ENCODE measurements at regions not wholly inside any gene's neighbourhood (a gene's known extent, or its start where the extent isn't known, plus 50 kb on each side); places are given as distances from the start of the nearest gene placed in this dataset.

GRCh38 chr15:81524496-81524895, 150.5 kb upstream of the TMC3 start:
- DNase-seq (ENCODE audit: low spot score) = no peak

GRCh38 chr15:81523867-81524266, 149.9 kb upstream of the TMC3 start:
- DNase-seq (ENCODE audit: low spot score) = no peak

- DNase-seq (ENCODE audit: low spot score) = no peak
These were observed 146.5 kb upstream of the TMC3 start for GRCh38 chr15:81520480-81520879.

- DNase-seq (ENCODE audit: low spot score) = no peak
These were observed 142.4 kb upstream of the TMC3 start for GRCh38 chr15:81516461-81516860.

GRCh38 chr15:81516012-81516411, 142.0 kb upstream of the TMC3 start:
- peak; percentile 11 for DNase-seq (ENCODE audit: low spot score)

DNA sequence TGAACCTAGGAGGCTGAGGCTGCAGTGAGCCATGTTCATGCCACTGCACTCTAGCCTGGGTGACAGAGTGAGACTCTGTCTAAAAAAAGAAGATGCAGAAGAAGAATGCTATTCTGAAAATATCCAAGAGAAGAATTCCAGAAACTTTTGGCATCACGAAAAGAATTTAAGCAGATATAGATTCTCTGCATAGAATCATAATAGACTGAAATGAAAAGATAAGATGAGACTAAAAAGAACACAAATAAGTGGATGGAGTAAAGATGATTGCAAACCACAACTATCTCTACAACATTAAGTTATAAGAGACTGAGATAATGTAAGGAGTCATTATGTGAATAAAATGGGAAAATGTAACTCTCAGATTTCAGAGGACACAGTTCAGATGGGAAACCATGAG, 140.7 kb upstream of the TMC3 start:
- no peak for DNase-seq (ENCODE audit: low spot score)

GRCh38 chr15:81511138-81511537, 137.1 kb upstream of the TMC3 start:
- no peak for DNase-seq (ENCODE audit: low spot score)

GRCh38 chr15:81507831-81508230, 133.8 kb upstream of the TMC3 start:
- DNase-seq (ENCODE audit: low spot score) = no peak

DNA sequence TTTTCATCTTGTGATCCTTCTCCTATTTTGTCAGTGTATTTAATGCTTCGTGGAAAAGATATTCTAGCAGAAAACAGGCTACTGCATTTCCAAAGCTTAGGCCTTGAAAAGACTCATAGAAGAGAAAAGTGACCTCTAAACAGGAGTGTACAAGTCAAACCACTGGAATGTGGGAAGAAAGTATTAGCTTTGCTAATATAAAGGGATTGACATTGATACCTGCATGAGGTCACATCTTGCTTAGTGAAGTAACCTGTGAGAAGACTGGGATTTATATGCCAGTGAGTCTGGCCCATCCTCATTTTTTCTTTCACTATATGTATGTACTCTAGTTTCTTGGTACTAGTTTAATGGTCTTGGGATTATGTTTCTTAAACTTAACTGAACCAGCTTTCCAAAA, 132.9 kb upstream of the TMC3 start:
- no peak for DNase-seq (ENCODE audit: low spot score)

DNA sequence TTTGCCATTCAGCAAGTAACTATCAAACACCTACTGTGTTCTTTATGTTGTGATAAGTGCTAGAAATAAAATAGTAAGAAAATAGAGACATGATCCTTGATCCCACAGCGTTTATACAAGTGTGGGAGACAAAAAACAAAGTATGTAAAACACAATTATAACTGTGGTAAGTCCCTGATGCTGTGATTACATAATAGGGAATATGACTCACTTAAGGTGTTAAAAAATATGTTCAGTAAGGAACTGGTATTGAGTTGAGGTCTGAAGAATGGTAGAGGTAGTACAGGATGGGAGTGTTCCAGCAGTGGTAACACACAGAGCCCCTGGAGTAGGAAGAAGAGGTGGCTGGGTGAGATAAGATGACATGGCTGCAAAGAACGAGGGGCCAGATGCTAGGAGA, 132.1 kb upstream of the TMC3 start:
- no peak for DNase-seq (ENCODE audit: low spot score)

DNA sequence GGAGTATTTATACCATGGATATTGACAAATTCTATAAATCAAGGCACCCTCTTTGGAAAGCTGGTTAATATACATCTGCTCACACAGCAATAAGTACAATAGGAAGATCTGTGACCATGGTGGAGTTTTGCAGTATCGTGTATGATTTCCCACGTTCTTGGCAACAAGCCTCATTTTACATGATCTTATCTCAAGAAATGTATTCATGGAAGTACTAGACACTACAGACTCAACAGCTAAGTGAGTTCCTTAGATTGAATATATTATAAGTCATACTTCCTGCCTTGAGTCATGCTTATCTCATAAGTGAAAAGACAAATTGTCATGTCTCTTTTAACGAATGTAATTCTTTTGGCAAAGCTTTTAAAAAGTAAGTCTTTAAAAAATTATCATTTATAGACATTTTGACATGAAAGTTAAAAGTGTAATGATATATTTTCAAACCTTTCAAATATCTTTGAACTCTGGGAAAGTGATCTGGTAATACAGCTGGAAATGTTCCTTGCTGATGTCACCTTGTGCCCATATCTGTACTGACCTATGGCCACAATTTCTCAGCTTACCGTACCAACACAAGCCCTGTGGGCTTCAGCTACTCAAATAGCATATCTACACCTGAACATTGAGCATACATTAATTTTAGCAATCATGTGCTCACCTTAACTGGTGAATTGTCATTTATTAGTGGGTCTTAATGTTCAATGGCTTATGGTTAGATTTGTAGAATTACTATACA, 130.3 kb upstream of the TMC3 start:
- no peak for DNase-seq (ENCODE audit: low spot score)

- no peak for DNase-seq (ENCODE audit: low spot score)
These were observed 128.4 kb upstream of the TMC3 start for GRCh38 chr15:81502439-81502838.

DNA sequence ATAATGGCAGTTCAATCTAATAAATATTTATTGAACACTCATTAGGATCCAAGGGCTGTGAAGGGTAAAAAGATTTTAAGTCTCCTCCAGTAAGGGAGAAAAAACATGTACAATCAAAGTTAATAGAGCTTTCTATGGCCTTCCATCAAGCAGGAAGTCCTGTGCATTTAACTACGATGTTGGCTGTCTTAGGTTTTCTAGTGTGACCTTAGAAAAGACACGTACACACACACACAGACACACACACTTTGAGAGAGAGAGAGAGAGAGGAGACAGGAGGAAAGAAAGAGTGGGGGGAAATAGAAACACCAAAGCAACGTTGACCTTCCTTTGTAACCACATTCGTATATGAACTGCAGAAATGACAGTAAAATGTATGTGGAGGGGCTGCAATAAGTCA, 126.1 kb upstream of the TMC3 start:
- no peak for DNase-seq (ENCODE audit: low spot score)

DNA sequence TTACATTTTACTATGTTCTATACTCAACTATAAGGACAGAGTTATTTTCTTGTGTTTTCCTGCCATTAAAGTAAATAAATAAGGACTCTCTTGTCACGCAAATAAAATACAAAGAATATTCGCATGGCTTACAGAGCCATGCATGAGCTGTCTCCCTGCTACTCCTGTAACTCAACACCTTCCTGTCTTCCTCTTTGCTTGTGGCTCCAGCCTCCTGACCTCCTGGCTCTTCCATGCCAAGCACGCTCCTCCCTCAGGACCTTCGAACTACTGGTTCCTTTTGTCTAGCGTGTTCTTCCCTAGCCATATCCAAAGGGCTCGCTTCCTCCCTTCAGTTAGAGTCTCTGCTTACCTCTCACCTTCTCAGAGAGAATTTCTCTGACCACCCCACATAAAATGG, 124.3 kb upstream of the TMC3 start:
- DNase-seq (ENCODE audit: low spot score) = no peak

GRCh38 chr15:81497238-81497637, 123.2 kb upstream of the TMC3 start:
- no peak for DNase-seq (ENCODE audit: low spot score)

GRCh38 chr15:81495780-81496467, 121.9 kb upstream of the TMC3 start:
- no peak for DNase-seq (ENCODE audit: low spot score)

DNA sequence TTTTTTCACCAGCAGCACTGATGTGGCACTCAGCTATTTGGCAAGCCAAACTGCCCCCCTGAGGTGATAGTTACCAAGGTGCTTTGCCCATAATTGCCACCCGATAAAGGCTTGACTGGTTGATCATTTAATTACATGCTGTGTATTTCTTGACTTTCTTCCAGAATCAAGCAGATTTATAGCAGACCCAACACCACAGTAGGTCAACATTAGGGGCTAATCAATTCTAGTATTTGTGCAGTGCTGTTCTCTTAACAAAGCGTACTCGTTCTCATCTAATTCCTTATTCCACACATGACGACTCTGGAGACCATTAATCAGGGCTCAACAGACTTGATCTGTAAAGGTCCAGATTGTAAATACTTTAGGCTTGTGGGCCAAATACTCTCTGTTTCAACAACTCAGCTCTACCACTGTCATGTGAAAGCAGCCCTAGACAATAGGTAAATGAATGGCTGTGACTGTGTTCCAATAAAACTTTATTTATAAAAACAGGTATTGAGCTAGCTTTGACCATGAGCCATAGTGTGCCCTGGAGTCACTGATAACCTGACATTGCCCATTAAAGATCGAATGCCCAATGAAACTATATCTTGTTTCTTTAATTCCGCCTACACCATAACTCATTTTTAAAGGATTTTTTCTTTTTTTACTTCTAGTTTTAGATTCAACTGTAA, 119.1 kb upstream of the TMC3 start:
- DNase-seq (ENCODE audit: low spot score) = no peak

- no peak for DNase-seq (ENCODE audit: low spot score)
These were observed 118.4 kb upstream of the TMC3 start for GRCh38 chr15:81492331-81492968.

GRCh38 chr15:81491414-81492096, 117.5 kb upstream of the TMC3 start:
- no peak for DNase-seq (ENCODE audit: low spot score)

DNA sequence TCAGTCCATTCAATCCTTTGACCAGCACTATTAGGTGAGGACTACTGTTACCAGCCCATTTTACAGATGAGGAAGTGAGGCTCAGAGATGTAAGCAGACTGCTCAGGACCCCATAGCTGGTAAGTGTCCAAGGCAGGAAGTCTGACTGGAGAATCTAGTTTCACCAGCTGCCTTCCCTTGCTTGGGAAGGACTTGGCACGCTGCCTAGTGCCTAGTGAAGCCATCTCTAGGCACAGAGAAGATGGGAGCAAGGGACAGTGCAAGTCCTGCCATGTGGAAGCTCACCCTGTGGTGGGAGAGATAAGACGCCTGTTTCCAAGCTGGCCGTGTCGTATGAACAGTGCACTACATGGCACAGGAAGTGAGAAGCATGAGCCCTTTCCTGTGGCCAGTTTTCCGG, 111.8 kb upstream of the TMC3 start:
- DNase-seq (ENCODE audit: low spot score) = no peak

DNA sequence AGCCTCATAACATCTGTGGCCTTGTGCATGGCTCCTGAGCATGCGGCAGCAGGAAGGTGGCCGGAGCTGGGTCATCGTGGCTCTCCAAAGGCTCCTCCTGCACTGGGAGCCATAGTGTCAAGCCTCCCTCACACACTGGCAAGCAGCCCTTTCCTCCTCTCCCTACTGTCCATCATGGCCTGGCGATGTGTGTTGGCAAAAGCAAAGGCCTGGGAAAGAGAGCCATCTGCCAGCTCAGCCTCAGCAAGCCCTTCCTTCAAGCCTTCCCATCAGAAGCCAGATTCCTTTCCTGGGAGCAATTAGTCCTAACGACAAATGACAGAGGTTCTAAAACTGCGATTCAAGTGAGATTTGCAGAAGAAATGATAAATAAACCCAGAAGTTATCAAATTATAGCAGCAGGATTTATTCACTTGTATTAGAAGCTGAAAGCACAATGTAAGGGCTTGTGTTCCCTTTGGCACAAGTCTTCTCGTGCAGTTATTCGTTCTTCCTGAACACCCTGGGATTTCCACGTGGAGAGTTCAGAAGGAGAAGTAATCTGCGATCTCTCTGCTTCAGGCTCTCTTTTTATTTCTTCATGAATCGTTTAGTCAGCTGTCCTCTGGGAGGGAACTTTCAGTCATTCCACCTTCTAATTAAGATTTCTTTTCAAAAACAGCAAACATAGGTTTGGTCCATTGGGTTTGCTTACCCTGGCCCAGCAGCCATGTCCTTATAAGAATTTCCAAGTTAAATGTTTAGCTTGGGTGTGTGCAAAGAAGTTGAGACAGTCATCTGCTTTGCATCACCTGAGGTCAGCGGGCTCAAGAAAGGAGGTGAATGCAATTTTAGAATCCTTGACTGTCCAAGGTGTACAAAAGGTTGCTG, 110.3 kb upstream of the TMC3 start:
- DNase-seq (ENCODE audit: low spot score) = no peak

Measured in SW480 (cell line).